ENCODE measurements at regions not wholly inside any gene's neighbourhood (a gene's known extent, or its start where the extent isn't known, plus 50 kb on each side); places are given as distances from the start of the nearest gene placed in this dataset.

DNA sequence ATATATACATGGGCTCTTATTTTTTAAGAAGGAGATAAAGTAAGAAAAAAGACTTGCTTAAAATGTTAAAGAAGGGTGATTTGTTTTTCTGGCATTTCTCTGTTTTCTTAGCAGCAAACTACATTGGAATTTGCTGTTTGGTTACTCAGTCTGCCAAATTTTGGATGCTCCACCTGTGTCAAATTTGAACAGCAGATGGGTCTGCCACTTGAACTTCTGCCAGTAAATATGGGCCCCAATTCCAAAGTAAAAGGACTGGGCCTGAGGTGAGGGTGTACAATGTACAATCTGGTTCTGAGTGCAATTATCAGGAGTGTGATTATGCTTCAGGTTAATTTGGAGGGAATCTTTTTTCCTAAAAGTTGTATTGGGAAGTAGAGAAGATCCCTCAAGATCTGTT lies 794.5 kb downstream of the DSC3 start (continued):
- no peak for TF ChIP-seq UBTF (CRISPR knock-in tag; IDR thresholded peaks at IDR 0.05)
- TF ChIP-seq PCBP2 (optimal IDR thresholded peaks at IDR 0.05; ENCODE audit: low read depth, low read length, poor library complexity, severe bottlenecking), result no peak
- no peak for TF ChIP-seq CENPX (CRISPR knock-in tag; IDR thresholded peaks at IDR 0.05)
- no peak for TF ChIP-seq CEBPB (IDR thresholded peaks at IDR 0.05; ENCODE audit: borderline replicate concordance, low read depth, low read length)
- no peak for TF ChIP-seq DNMT3B (CRISPR knock-in tag; conservative IDR thresholded peaks at IDR 0.05)
- TF ChIP-seq PLSCR1 (CRISPR knock-in tag; IDR thresholded peaks at IDR 0.05; ENCODE audit: borderline replicate concordance), result no peak
- no peak for TF ChIP-seq ZMAT3 (CRISPR knock-in tag; conservative IDR thresholded peaks at IDR 0.05)
- TF ChIP-seq ZFYVE20 (CRISPR knock-in tag; IDR thresholded peaks at IDR 0.05; ENCODE audit: borderline replicate concordance, low read depth), result no peak
- TF ChIP-seq BRD4 (CRISPR knock-in tag; IDR thresholded peaks at IDR 0.05), result no peak

DNA sequence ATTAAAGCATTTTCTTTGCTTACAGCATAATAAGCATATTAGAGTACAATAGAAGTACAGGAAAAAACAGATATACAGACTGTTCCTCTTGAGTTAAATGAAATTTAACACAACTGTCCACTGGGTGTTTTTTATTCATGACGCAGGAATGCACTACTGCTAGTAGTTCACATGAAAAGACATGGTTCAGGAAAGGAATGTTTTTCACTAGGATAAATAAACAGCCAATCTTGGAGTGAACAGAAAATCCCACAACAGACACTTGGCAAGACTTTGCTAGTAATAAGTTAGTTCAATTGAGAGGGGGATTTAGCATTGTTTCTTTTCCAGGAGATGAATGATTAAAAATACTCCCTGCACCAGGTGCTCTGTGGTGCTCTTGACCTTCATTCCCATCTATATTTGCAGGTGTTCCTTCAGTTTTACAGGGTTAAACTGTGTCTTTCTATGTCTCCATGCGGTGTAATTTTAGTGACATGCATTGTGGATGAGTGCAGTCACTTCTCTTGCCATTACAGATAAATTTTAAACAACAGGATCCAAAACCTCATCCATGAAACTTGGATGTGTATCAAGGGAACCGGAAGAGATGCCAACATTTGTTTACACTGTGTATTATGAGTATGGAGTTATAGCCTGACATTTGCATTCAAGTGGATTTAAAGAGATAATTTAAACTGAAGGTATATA lies 796.6 kb downstream of the DSC3 start:
- Histone ChIP-seq H3K9me3 (ENCODE audit: low read length) (no peaks in the 10 kb centered on the region), H3K4me1 (ENCODE audit: insufficient read depth, low read length) (no peaks in the 10 kb centered on the region), H3K9ac (ENCODE audit: insufficient read depth, low read depth, low read length) (no peak overlapping the region), H3K4me3 (replicated peaks in 1 of 3; ENCODE audit: insufficient read depth in 1 of 3, low read depth in 2 of 3, low read length in 3 of 3) (no peak overlapping the region), H3K4me2 (ENCODE audit: low read depth, low read length) (no peak overlapping the region), H3K27me3 (ENCODE audit: control insufficient read depth in 1 of 2, insufficient read depth in 2 of 2, low read length in 2 of 2) (no peaks in the 10 kb centered on the region), H2AFZ (ENCODE audit: low read length) (no peak overlapping the region), H3K36me3 (replicated peaks in 1 of 2; ENCODE audit: control insufficient read depth in 1 of 2, insufficient read depth in 2 of 2, low read length in 2 of 2) (no peaks in the 10 kb centered on the region), H3K79me2 (ENCODE audit: insufficient read depth, low read length) (no peaks in the 10 kb centered on the region), H3K27ac (ENCODE audit: extremely low read length, insufficient read depth, low read length) (no peak overlapping the region), H4K20me1 (ENCODE audit: insufficient read depth, low read length) (no peaks in the 10 kb centered on the region)
- in situ Hi-C loops (cut with HindIII; ENCODE audit: extremely low pct_ligation_motif_present, low pct_unique_long_range_greater_than_20kb) (no loop called here), intact Hi-C loops (cut with micrococcal nuclease; ENCODE audit: unreplicated experiment) (no loop called here)
- ChIA-PET POLR2A (no interaction called here), CTCF (ENCODE audit: low intra/inter-chr PET ratio, low total read pairs) (no interaction called here)
- 0% methylated on average over 3 of the region's 3 CpGs for WGBS (ENCODE audit: low lambda C conversion rate)
- FAIRE-seq, result no peak
- no TSS peak for BruUV-seq (replicated peaks)
- DNase-seq (ENCODE audit: low spot score), result no peak
- ATAC-seq, result no peak
- TF ChIP-seq ZNF639 (CRISPR knock-in tag; conservative IDR thresholded peaks at IDR 0.05) (no peak), ZNF326 (CRISPR knock-in tag; IDR thresholded peaks at IDR 0.05; ENCODE audit: borderline replicate concordance) (no peak), EEA1 (CRISPR knock-in tag; IDR thresholded peaks at IDR 0.05; ENCODE audit: borderline replicate concordance) (no peak), GABPB1 (CRISPR knock-in tag; IDR thresholded peaks at IDR 0.05) (no peak)
